ENCODE measurements at regions not wholly inside any gene's neighbourhood (a gene's known extent, or its start where the extent isn't known, plus 50 kb on each side); places are given as distances from the start of the nearest gene placed in this dataset.

DNA sequence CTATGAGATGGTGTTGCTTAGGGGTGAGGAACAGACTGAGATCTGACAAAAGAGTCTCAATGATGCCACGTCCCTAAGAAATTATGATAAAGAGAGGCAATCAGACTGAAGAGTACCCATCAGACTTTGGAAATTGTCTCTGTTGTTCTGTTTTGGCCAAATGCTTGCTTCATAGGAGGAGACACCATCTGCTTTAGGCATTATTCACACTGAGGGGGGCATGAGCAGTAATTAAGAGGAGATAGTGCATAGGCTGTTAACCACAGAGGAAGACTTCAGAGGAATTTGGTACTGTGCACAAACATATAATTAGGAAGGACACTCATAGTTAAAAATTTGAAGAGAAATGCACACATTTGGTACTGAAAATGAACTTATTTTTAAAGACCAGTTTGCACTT is 190.7 kb downstream of the FAM170A start:
- TF ChIP-seq, protein P1, sequence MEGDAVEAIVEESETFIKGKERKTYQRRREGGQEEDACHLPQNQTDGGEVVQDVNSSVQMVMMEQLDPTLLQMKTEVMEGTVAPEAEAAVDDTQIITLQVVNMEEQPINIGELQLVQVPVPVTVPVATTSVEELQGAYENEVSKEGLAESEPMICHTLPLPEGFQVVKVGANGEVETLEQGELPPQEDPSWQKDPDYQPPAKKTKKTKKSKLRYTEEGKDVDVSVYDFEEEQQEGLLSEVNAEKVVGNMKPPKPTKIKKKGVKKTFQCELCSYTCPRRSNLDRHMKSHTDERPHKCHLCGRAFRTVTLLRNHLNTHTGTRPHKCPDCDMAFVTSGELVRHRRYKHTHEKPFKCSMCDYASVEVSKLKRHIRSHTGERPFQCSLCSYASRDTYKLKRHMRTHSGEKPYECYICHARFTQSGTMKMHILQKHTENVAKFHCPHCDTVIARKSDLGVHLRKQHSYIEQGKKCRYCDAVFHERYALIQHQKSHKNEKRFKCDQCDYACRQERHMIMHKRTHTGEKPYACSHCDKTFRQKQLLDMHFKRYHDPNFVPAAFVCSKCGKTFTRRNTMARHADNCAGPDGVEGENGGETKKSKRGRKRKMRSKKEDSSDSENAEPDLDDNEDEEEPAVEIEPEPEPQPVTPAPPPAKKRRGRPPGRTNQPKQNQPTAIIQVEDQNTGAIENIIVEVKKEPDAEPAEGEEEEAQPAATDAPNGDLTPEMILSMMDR (conservative IDR thresholded peaks at IDR 0.05): no peak
- no peak for TF ChIP-seq ZFX (IDR thresholded peaks at IDR 0.05)

All from C4-2B (cell line).